Stimulated activated CD8-positive, alpha-beta memory T cell treated with anti-CD3 and anti-CD28 coated beads, Interleukin-7, amount 100 ng/mL, for 4 hours (primary cell): ENCODE measurements at regions not wholly inside any gene's neighbourhood (a gene's known extent, or its start where the extent isn't known, plus 50 kb on each side); places are given as distances from the start of the nearest gene placed in this dataset.

ENCODE experiments used
- DNase-seq, 2 donors: peaks; one replicate each; pipeline ENCODE4 v3.0.0-alpha.2; 2020; ENCODE audit warnings: low read depth in 2 of 2

DNA sequence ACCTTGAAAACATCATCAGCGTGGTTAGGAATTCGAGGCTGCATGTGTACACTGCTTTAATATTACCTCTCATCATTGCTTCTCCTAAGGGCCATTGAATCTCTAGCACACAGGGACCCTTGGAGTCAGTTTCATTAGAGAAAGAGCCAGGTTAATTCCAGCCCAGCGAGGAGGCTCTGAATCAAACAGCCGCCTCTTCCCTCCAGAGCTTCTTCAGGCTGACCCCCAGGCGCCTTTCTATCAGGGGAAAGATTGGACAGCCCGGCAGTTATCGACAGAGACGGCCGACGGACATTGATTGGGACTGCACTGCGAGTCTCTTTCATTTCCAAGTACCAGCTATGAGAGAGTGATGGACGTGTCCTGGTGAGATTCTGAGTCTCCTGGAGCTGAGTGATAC, 159.2 kb downstream of the ANKRD60 start:
- no peak for DNase-seq

DNA sequence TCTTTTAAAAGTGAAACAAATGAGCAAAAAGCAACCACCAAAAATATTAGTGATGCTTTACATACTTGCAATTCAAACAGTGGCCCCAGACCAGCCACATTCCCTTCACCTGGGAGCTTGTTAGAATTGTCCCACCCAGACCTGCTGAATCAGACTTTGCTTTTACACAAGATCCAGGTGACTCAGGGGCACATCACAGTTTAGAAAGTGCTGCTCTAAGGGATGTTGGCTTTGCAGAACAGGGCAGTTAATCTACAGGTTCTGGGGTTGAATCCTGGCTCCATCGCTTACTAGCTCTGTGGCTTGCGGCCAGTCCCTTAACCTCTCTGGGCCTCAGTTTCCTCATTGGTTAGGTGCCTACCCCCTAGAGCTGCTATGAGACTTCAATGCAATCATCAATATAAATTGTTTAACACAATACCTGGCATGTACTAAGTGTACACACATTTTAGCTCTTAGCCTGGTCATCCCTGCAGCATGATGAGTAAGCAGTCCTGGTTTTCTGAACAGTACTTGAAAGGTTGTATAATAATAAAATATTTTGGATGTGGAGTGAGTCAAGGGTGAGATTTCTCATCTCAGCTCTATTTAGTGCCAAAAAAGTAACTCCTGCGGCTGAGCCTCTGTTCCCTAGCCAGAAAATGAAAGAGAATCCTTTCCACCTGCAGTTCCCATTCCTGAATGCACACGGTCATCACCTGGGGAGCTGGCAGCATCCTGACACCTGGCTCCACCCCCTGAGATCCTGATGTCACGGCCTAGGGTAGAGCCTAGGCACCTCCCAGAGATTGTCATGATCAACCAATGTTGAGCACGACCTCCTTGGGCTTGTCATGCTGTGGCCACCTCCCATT, 162.7 kb downstream of the ANKRD60 start:
- no peak for DNase-seq

DNA sequence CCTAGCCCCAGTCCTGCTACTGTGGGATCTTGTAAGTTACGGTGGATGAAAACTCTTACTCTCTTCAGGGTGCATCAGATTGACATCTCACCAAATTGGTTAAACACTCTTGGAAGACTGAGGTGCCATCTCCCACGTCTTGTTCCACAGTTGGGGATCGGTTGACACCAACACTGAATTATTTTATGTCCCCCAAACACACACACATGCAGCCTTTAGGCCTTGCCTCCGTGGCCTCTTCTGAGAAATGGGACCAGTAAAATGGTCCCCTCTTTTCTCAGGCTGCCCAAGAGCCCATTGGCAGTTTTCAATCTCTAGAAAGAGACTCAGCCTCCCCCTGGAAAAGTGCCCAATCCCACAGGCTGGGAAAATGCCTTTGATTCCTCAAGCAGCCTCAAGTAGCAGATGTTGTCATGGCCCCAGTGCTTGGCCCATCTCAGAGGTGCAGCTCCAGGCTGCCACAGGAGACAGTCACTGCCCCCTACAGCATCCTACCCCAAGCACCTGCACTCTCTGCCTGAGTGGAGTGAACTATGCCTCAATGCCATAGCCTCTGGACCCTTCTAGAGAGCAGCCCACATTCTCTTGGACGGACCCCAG, 163.9 kb downstream of the ANKRD60 start:
- no peak for DNase-seq

DNA sequence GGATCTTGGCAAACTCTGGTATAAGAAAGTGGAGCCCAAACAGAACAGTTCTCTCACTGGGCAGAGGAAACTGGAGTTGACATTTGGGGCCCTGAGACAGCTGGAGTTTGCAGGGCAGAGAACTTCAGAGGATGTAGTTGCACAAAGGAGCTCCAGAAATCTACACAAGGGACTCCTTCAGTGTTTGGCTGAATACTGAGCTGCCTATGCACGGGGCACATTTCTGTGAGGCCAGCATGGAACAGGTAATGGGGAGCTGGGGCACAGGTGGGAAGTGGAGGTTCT, 169.3 kb downstream of the ANKRD60 start:
- DNase-seq, result no peak

DNA sequence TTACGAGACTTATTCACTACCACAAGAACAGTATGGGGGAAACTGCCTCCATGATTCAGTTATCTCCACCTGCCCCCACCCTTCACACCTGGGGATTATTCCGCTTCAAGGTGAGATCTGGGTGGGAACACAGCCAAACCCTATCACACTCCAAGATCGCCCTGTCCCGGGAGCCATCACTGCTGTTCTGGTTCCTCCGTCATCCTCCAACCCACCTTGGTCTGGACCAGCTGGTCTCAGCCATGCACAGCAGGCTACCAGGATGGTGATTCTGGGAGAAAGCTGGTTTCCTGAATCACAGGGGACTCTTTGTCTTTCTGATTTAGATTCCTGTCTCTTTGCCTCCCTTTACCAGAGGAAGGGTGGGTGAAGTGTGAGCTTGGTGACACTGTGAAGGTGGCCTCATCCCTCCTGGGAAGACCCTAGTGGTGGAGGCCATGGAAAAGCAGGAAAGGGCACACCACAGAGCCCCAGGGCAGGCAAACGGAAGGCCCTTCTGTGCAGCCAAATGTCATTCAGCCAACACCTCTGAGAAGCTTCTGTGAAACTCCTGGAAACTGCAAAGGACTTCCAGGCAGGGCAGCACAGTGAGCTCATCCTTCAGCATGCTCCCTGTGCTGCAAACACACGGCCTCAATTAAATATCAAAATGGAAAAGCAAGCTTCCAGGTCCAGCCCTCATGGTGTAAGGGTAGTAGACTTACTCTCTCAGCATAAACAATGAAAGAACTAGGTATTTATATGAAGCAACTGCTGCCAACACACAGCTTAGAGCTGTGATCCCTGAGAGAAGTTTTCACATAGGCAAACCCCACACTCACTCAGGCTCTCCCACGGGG, 169.8 kb downstream of the ANKRD60 start:
- DNase-seq, result no peak

DNA sequence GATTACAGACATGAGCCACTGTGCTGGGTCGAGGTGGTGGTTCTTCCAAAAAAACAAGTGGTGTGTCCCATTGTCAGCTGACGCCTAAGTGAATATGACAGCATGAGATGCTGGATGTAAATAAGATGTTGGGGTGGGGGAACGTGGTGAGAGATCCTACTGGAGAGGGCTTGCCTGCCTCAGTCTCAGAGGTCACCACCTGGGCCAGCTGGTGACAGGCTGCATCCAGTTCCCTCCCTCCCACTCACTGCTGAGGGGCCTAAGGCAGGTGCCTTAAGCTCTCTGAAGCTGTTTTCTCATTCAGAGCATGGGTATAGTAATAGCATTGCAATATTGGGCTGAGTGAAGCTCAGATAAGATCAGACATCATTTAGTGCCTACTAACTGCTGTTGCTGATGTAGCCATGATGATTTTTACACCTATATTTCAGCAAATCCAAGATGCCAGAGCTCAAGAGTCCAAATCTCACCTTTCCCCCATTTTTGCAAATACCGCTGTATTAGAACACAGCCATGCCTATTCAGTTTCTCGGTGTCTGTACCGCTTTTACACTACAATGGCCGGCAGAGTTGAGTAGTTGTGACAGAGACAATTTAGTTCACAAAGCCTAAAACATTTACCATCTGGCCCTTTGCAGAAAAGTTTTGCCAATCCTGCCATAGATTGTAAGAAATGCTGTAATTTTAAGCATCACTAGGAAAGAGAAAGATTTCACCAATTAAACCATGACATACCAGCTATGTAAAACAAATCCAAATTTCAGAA, 171.3 kb downstream of the ANKRD60 start:
- no peak for DNase-seq

DNA sequence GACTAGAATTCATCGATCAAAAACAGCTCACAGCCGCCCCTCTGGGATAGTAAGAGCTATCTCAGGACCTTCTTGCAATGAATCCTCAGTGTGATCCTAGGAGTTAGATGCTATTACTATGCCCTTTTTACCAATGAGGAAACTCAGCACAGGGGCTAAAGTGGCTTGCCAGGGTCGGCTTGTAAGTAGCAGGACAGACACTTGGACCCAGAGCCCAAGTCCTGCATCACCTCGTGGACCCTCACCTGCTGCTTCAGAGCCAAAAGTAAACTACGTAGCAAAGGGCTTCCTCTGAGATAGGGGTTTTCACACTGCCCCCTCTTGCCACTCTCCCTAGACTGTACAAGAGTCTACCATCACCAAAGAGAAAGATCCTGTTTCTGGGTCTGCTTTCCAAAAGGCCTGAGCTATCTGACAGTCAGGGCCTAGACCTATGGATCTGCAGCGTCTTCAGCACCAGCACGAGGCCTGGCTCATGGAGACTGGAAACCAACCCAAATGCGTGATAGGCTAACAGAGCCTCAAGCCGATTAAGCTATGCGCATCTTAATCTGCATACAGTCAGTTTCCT, 172.3 kb downstream of the ANKRD60 start:
- no peak for DNase-seq

DNA sequence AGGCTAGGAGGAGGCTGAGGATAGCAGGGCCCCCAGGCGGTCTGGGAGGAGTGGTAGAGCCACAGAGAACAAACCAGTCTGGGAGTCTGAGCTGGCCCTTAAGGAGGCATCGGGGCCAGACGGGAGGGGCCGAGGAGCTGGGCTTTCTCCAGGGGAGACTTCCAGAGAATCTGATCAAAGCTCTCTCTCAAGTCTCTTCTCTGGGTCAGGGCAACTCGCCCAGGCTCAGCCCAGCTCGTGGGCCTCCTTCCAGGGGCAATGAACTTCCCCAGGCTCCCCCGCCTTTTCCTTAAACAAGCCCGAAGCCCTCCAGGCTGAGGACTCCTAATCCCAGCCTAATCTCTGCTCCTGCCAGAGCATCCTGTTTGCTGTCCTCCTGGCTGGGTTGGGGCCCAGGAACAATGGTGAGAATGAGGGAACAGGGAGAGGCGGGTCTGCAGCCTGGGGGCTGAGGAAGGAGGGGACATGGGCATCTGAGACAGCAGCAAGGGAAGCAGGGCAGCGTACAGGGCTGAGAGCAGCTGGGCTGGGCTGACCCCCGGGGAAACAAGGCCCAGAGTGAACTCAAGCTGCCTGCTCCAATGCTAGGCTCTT, 173.6 kb downstream of the ANKRD60 start:
- no peak for DNase-seq

DNA sequence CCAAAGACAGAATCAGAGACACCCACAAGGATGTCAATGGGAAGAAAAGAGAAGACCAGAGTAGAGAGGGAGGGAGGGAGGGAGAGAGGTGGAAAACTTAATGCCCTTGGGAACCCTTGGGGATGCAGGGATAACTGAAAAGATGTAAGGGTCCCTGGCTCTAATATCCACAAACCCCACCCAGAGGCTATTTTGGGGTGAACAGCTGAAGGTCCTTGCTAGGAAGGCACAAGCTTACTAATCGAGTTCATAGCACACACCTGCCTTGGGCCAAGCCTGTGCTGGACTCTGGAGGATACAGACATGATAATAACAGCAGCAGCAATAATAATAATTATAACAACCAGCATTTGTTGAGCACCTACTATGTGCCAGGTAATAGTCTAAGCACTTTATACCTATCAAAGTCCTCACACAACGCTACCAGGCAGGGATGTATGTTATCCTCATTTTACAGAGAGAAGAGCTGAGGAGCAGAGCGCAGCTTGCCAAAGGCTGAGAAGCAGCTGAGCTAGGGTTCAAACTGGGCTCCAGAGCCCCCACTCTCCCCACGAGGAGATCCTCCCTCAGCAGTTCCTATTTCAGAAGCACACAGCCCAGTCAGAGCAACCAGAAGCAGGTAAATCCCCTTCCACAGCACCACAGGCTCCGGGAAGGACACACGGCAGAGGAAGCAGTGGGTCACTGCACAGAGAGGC, 174.2 kb downstream of the ANKRD60 start:
- no peak for DNase-seq

DNA sequence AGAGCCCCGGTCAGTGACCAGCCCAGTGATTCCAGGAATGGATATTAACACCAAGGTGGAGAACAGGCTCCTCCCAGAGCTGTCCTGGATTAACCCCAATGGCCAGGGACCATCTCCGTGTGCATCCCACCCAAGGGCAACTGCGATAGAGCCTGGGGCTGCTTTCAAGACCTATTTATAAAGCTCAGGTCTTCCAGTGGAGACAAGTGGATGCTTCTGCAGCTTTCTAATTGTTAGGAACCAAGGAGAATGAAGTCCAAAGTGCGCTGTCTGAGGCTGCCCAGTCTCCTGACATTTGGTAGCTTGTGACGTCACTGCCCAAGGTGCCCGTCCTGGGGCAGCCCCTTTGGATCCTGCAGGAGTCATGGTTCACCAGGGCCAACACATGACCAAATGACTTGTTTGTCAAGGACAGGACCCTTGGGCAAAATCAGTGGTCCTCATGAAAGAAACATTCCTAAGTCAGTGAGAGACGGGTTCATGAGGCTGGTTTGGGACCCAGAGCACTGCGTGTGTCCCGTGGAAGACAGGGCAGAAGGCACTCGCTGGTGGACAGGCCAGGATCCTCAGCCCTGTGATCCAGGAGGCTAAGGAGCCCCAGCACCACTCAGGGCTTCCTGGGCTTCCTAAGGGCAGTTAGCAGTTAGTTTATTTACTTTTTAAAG, 174.9 kb downstream of the ANKRD60 start:
- DNase-seq, result no peak

DNA sequence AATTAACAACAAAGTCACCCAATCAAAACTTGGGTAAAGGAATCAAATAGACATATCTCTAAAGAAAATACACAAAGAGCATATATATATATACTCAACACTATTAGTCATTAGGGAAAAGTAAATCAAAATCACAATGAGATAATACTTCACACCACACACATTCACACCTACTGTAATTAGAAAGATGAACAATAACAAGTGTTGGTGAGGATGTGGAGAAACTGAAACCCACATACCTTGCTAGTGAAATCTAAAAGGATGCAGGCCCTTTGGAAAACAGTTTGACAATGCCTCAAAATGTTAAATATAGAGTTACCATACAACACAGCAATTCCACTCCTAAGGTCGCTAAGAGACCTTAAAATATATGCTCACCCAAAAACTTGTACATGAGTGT, 177.1 kb downstream of the ANKRD60 start:
- no peak for DNase-seq

DNA sequence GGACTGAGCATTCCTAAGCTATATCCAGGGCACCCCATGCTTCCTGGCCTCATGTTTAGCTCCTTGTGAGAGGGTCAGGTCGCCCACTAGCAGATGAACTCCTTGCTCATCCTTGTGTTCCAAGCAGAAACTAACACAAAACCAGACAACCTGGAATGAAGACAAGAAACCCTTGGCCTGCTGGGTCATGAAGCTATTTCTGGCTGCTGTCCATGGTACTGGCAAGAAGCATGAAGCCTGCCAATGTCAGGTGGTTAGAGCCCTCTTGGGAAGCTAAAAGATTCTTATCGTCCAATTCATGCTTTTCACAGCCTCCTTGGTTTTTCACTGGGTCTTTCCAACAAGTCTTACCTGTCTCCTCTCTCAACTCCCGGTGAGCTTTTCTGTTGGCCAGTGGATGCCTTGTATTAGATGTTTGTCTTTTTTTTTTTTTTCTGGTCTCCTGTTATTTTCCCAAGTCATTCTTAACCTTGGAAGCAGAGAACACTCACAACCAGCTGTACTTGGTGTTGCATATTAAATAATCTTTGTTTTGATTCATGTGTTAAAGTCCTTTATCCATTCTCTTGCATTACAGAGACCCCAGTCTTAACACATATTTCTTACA, 180.3 kb downstream of the ANKRD60 start:
- DNase-seq, result no peak

DNA sequence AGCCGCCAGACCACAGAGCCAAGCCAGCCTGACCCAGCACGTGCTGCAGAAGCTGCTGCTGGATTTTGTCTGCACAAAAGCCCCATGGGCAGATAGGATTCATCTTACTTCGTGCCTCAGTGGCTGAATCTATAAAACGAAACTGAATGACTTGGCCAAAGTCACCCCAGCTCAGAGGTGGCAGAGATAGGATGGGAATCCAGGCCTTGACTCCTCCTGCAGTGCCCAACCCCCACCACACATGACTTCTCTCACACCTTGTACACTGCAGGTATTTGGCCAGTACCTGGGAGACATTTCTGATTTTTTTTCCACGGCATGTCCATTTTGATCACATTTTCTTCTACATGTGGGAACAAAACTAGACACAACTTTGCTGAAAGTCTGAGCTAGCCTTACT, 182.1 kb downstream of the ANKRD60 start:
- no peak for DNase-seq

DNA sequence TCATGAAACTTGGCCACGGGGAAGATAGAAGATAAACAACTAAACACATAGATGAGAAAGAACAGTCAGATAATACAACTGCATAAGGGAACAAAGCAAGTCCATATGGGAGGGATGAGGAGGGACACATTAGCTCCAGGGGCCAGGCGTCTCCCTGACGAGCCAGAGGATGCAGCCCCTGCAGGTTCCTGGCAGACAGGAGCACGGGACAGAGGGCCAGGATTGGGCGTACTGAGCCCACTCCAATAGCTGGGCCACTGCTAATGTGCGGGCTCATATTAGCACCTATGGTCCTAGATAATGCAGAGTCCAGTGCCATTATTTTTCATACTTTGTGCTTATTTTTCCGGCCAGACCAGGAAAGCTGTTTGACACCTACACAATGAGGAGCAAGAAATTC, 182.9 kb downstream of the ANKRD60 start:
- DNase-seq, result no peak

DNA sequence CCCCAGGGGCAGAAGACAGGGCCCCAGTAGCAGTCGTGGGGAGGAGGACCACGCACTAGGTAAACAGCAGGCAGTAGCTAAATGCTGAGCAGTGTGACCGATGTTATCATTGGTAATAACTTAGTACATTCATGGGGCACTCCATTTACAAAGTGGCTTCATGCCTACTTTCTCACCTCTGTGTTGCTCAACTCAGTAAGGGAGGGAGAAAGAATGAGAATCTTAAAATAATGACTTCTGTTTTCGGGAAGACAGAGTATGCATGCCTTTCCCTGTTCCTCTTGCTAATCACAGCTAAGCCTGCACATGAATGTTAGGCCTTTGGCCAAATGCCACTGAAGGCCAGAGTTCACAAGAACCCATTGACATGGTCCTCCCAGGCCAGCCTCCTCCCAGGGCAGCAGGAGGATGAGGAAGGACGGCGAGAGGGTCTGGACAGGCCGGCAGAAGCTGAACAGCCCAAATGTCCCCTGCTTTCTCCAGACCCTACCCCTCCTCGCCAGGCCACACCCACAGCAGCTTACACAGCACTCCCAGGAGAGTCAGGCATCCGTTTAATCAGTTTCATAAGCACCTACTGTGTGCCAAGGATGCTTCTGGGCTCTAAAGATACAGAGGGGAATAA, 183.4 kb downstream of the ANKRD60 start:
- DNase-seq, result no peak

DNA sequence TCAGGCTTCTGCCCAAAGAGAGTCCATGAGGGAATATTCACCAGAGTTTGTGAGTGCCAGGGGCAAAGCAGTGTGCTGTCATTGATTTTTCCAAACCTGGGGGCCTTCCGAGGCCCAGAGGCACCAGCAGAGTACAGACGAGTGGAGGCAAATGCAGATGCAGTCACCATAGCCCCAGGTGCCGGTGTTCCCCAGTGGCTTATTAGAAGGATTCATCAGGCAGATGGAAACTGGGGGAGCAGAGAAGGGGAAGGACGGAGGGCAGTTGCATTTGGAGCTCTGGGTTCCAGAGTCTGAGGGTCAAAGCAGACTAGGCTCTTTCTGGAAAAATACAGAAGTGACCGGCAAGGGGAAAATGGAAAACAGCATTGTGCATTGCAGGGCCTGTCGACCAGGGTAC, 184.2 kb downstream of the ANKRD60 start:
- no peak for DNase-seq

DNA sequence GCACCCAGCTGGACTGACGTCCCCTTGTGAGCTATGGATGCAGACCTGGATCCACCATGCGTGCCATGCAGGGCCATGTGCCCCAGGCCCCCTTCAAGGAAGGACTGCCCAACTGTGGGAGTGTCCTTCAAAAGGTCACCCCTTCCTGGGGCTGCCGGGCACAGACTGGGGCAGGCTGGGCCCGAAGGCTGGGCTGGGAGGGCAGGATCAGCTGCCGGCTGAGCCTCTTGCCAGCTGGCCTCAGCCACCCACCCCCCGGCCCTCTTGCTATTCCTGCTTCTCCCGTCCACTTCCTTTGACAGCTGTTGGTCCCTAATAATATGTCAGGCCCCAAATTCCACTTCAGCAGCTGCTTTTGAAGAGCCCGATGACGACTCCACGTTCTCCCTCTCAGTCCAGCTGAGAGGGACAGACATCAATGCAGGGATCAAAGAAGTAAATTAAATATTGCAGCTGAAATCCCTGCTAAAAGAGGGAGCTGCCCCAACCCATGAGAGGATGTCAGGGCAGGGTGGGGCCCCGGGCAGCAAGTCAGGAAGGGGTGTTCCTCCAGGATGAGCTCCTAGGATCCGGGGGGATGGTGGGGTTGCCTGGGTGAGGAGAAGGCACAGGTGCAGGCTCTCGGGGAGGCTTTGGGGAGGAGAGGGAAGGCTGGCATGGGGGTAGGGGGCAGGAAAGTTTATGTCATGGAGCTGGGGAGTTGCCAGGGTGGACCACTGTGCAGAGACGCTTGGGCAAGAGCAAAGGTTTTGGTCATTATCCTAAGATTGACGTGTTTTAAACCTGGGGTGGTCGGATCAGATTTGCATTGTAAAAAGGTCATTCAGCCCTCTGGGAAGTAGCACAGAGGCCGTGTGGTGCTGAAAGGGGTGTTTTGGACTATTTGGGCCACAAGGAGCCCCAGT, 185.0 kb downstream of the ANKRD60 start:
- DNase-seq, result no peak

DNA sequence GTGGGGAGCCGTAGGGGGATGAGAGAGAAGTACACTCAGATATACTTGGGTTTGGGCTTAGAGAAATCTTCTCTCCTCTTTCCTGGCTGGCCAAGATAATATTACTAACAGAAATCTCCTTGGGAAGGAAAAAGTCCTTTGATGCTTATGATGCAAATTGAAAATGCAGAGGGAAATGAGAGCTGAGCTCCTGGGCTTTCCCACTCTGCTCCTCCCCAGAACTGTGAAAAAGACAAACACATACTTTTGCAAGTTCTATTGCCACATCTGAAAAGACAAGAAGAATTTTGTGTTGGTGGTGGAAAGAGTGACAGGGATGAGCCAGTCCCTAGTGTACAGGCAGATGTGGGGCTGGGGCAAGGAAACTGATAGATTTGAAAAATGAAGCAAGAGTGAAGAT, 185.9 kb downstream of the ANKRD60 start:
- DNase-seq, result no peak
